ENCODE measurements at regions not wholly inside any gene's neighbourhood (a gene's known extent, or its start where the extent isn't known, plus 50 kb on each side); places are given as distances from the start of the nearest gene placed in this dataset.

GRCh38 chr5:53191548-53192165, 82.1 kb upstream of the MOCS2 start:
- POLR2A ChIA-PET: no interaction called here
- H3K36me3 ChIP-seq (replicated peaks in 1 of 2; ENCODE audit: control extremely low read depth in 1 of 2, control insufficient read depth in 1 of 2, extremely low read depth in 1 of 2, insufficient read depth in 2 of 2, low read length in 1 of 2): no peaks in the 10 kb centered on the region
- peaks cover 0 to 4% (median 0%) of the 10 kb centered on the region in 3 donors for H3K9me3 ChIP-seq (ENCODE audit: control extremely low read depth in 1 of 3, control insufficient read depth in 2 of 3, insufficient read depth in 1 of 3, low read length in 2 of 3)
- no peak overlapping the region for H3K9ac ChIP-seq (ENCODE audit: low read length)
- no peak overlapping the region for H3K4me2 ChIP-seq (replicated peaks; ENCODE audit: low read depth, low read length, poor library complexity, severe bottlenecking)
- DNase-seq (no peak), ATAC-seq (ENCODE audit: low read depth) (no peak)
- H3K27ac ChIP-seq (ENCODE audit: low read length in 2 of 2): no peak overlapping the region
- H3K79me2 ChIP-seq (ENCODE audit: control insufficient read depth, insufficient read depth, low read length): no peaks in the 10 kb centered on the region
- intact Hi-C loops (cut with micrococcal nuclease): no loop called here
- H3K4me1 Mint-ChIP-seq: no peaks in the 10 kb centered on the region
- H3K4me3 Mint-ChIP-seq: no peak overlapping the region
- no peaks in the 10 kb centered on the region for H3K4me1 ChIP-seq (ENCODE audit: control insufficient read depth in 2 of 2, insufficient read depth in 2 of 2, low read length in 2 of 2)
- H2AFZ ChIP-seq (ENCODE audit: insufficient read depth, low read depth, low read length, poor library complexity, severe bottlenecking): no peak overlapping the region
- no peaks in the 10 kb centered on the region for H3K9me3 Mint-ChIP-seq (ENCODE audit: insufficient read depth)
- peaks cover 13% of the 10 kb centered on the region for H3K27me3 Mint-ChIP-seq
- CTCF ChIA-PET: no interaction called here
- WGBS (ENCODE audit: insufficient coverage): 100% methylated on average over 1 of the region's 4 CpGs
- TF ChIP-seq EZH2 (IDR thresholded peaks at IDR 0.05; ENCODE audit: borderline replicate concordance, insufficient read depth, low read depth, low read length, poor library complexity, severe bottlenecking) (no peak), CTCF (IDR thresholded peaks at IDR 0.05) (no peak)
- H3K27me3 ChIP-seq (replicated peaks in 1 of 4; ENCODE audit: control extremely low read depth in 1 of 4, control insufficient read depth in 3 of 4, insufficient read depth in 4 of 4, low read length in 3 of 4): peaks cover 0 to 2% (median 0%) of the 10 kb centered on the region in 4 experiments
- H3K4me3 ChIP-seq (ENCODE audit: control extremely low read depth in 1 of 5, extremely low read depth in 1 of 5, insufficient read depth in 1 of 5, low read depth in 2 of 5, low read length in 4 of 5): no peak overlapping the region
- no peak overlapping the region for H3K27ac Mint-ChIP-seq
- no peaks in the 10 kb centered on the region for H4K20me1 ChIP-seq (ENCODE audit: control insufficient read depth, insufficient read depth, low read length, poor library complexity, severe bottlenecking)

DNA sequence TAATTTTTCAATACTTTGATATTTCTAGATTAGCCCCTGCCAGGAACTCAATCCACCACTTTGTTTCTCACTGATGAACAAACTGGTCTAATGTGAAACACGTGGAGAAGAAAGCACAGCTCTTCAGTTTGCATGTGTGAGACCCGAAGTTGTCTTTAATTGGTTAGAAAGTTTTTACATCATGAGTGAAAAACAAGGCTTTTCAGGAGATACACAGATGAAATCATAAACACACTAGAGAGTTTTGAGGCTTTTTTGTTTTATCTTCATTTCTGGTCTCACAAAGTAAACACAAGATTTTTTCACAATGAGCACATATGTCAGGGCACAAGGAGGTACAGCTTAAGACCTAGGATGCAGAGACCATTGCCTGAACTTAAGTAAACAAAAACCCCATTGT, 84.5 kb upstream of the MOCS2 start:
- Histone ChIP-seq H4K20me1 (ENCODE audit: control insufficient read depth, insufficient read depth, low read length, poor library complexity, severe bottlenecking) (no peaks in the 10 kb centered on the region), H3K79me2 (ENCODE audit: control insufficient read depth, insufficient read depth, low read length) (no peaks in the 10 kb centered on the region), H3K36me3 (replicated peaks in 1 of 2; ENCODE audit: control extremely low read depth in 1 of 2, control insufficient read depth in 1 of 2, extremely low read depth in 1 of 2, insufficient read depth in 2 of 2, low read length in 1 of 2) (no peaks in the 10 kb centered on the region), H3K4me1 (ENCODE audit: control insufficient read depth in 2 of 2, insufficient read depth in 2 of 2, low read length in 2 of 2) (no peaks in the 10 kb centered on the region), H3K27me3 (replicated peaks in 1 of 4; ENCODE audit: control extremely low read depth in 1 of 4, control insufficient read depth in 3 of 4, insufficient read depth in 4 of 4, low read length in 3 of 4) (peaks cover 0 to 2% (median 0%) of the 10 kb centered on the region in 4 experiments), H3K4me3 (ENCODE audit: control extremely low read depth in 1 of 5, extremely low read depth in 1 of 5, insufficient read depth in 1 of 5, low read depth in 2 of 5, low read length in 4 of 5) (no peak overlapping the region), H3K9me3 (ENCODE audit: control extremely low read depth in 1 of 3, control insufficient read depth in 2 of 3, insufficient read depth in 1 of 3, low read length in 2 of 3) (peaks cover 0 to 4% (median 0%) of the 10 kb centered on the region in 3 donors), H2AFZ (ENCODE audit: insufficient read depth, low read depth, low read length, poor library complexity, severe bottlenecking) (no peak overlapping the region), H3K27ac (ENCODE audit: low read length in 2 of 2) (no peak overlapping the region), H3K4me2 (replicated peaks; ENCODE audit: low read depth, low read length, poor library complexity, severe bottlenecking) (no peak overlapping the region), H3K9ac (ENCODE audit: low read length) (no peak overlapping the region)
- ATAC-seq (ENCODE audit: low read depth) (no peak), DNase-seq (no peak)
- Mint-ChIP-seq H3K4me3 (no peak overlapping the region), H3K9me3 (ENCODE audit: insufficient read depth) (no peaks in the 10 kb centered on the region), H3K27ac (no peak overlapping the region), H3K4me1 (no peaks in the 10 kb centered on the region), H3K27me3 (peaks cover 13% of the 10 kb centered on the region)
- ChIA-PET POLR2A (no interaction called here), CTCF (no interaction called here)
- intact Hi-C loops (cut with micrococcal nuclease): no loop called here
- WGBS (ENCODE audit: insufficient coverage): no CpG with 5 or more reads among the region's 2 CpGs
- no peak for TF ChIP-seq EZH2 (IDR thresholded peaks at IDR 0.05; ENCODE audit: borderline replicate concordance, insufficient read depth, low read depth, low read length, poor library complexity, severe bottlenecking)
- no peak for TF ChIP-seq CTCF (IDR thresholded peaks at IDR 0.05)

Measured in B cell (primary cell).